Middle frontal gyrus (tissue), 1 donor: ENCODE measurements at regions not wholly inside any gene's neighbourhood (a gene's known extent, or its start where the extent isn't known, plus 50 kb on each side); places are given as distances from the start of the nearest gene placed in this dataset.

Source experiments
- DNase-seq: peaks from one replicate; pipeline ENCODE4 v3.0.0-alpha.2; 2015; ENCODE audit warnings: low spot score; ENCODE audit errors: extremely low spot score

- no peak for DNase-seq
These were observed 154.4 kb downstream of the TLR4 start for GRCh38 chr9:117858561-117858960.

DNA sequence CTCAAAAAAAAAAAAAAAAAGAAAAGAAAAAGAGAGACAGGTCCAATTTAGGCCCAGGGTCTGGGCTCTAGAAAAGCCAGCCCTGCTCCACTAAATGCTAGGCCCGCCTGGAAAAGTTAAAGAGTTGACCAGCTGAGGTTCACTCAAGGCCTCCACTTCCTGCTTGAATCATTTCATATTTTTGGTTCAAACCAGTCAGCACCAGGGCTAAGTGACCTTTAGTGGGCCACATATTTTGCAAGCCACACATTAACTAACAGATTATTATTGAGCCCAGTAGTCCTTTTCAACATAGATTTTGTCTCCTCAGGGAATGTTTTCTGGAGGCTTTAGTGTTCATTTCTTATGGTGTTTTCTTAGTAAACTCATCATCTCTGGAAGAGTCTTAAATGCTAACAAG, 156.6 kb downstream of the TLR4 start:
- no peak for DNase-seq

DNA sequence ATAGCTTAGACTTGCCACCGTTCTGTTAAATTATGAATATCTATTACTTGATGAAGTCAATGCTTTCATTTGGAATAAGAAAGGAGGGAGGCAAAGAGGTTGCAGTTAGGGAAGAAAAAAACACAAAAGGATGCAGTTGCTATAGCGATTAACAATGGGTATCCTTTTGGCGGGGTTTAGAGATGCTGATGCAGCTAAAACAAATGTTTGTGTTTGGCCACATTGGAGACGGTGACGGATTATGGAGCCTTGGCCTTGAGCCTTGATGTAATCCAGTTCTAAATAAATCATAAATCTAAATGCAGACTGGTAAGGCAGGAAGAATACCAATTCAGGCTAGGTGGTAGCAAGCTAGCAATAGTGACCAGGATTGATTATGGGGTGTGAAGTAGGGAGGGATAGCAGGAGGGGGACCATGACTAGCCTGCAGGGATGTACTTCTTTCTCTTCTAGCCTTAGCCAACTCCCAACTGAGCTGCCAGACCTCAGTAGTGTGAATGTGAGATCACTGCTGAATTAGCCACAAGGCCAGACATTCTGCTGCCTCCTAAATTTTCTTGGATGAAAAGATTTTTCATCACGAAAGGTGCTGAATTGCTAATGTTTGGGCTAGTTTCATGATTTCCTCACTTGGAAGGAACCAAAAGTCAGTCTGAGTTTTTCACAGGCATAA, 160.3 kb downstream of the TLR4 start:
- no peak for DNase-seq

DNA sequence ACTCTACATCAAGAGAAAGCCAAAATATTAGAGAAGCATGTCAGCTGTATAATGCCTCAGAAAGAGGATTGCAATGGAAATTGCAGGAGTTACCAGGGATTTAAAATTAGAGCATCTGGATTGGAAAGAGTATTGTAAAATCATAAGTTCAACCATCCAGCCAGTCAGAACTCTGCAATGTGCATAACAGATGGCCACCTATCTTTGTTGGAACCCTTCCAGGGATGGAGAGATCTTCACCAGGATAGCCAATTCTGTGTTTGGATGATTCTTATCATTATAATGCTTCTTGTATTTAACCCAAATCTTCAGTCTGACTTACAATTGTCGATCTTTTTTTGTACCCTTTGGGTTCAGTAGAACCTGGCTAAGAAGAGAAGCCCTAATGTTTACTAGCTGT, 164.4 kb downstream of the TLR4 start:
- no peak for DNase-seq

DNA sequence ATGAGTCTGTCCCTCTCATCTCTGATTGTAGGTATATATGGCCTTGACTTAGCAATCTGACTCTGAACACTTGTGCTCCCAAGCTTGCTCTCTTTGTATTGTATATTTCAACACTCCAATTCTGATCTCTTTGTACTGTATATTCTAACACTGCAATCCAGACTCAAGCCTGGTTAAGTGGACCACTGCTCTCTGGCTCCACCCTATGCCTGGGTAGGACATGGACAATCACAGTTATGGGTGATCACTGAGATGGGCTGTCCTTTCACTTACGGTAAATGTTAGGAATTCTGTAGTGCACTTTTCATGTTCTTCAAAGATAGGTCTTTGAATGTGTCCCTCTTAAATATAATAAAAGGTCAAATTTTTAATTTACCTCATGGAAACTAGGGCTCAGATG, 165.1 kb downstream of the TLR4 start:
- no peak for DNase-seq

- no peak for DNase-seq
These were observed 165.5 kb downstream of the TLR4 start for GRCh38 chr9:117869712-117870111.

DNA sequence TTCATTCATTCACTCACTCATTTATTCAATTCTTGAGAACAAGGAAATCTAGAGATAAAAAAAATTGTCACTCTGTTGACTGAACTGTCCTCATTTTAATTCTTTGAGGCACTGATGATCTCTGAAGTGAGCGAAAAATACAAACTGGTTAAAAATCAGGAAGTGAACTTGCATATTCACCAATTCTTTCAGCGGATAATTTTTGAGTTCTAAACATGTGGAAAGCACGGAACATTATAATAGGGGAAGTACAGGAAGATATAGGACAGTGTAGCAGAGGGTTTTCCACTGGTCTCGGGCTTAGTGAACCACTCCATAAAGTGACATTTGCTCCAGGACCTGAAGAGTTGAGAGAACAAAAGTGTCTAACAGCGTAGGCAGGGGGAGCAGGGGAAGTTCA, 169.5 kb downstream of the TLR4 start:
- DNase-seq = no peak

- DNase-seq = no peak
These were observed 171.7 kb downstream of the TLR4 start for GRCh38 chr9:117875886-117876285.

- no peak for DNase-seq
These were observed 178.0 kb downstream of the TLR4 start for GRCh38 chr9:117882171-117882570.

GRCh38 chr9:117886616-117887015, 182.4 kb downstream of the TLR4 start:
- DNase-seq = no peak

DNA sequence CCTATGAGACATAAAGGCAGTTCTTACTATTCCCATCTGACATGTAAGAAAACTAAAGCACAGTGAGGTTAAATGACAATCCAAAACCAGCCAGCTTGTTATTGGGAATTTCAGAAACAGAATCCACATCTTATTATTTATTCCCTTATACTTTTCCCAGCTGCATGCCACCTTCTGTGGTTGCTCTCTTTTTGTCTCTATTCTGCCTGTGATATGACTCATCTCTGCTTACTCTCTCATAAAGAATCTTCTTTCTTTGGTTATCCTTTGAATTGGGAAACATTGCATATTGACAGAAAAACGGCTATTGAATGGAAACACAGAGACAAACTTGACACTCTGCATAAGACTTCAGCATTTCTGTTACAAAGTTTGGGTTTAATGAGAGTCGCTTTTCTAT, 183.2 kb downstream of the TLR4 start:
- no peak for DNase-seq

DNA sequence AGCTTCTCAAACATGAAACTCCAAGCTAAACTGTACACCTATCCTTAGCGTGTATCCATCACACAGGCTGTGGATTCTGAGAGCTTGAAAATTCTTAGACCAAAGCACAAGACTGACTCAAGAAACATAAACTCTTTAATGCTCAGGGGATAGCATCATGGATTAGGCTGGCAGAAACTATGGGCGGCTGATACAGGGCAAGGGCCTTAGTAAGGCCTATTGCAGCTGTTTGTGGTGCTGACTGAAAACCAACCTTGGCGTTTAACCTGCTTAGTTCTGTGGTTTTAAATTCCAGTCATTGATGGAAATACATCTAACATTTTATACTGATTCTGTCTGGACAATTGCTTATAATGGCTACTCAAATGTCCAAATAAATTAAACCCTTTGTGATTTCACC, 183.7 kb downstream of the TLR4 start:
- no peak for DNase-seq

- DNase-seq = no peak
These were observed 199.2 kb downstream of the TLR4 start for GRCh38 chr9:117903453-117903852.

DNA sequence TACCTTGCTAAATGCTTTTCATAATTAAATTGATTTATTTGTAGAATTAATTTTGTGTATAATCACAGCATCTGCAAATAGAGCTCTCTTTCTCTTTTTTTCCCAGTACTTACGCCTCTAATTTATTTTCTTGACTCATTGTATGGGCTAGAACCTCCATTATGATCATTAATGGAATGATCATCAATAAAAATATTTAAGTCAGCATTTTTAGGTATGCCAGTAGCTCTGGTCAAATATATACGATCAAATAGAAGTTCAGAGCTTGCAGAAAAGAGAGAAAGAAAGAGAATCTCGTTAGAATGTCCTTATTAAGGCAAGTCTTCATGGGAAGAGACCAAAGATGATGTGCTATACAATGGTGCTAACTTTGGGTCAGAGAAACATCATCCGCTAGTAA, 202.6 kb downstream of the TLR4 start:
- DNase-seq = no peak

- DNase-seq = no peak
These were observed 203.2 kb downstream of the TLR4 start for GRCh38 chr9:117907420-117907819.

DNA sequence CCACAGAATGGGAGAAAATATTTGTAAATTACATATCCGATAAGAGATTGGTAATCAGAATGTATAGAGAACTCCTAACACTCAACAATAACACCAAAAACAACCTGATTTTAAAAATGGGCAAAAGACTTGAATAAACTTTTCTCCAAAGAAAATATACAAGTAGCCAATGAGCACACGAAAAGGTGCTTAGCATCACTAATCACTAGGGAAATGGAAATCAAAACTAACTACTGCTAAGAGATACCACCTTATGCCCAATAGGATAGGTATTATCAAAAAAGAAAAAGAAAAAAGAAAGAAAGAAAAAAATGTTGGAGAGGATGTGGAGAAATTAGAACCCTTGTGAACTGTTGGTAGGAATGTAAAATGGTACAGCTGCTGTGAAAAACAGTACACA, 212.1 kb downstream of the TLR4 start:
- DNase-seq = no peak

GRCh38 chr9:117917873-117918272, 213.7 kb downstream of the TLR4 start:
- no peak for DNase-seq

DNA sequence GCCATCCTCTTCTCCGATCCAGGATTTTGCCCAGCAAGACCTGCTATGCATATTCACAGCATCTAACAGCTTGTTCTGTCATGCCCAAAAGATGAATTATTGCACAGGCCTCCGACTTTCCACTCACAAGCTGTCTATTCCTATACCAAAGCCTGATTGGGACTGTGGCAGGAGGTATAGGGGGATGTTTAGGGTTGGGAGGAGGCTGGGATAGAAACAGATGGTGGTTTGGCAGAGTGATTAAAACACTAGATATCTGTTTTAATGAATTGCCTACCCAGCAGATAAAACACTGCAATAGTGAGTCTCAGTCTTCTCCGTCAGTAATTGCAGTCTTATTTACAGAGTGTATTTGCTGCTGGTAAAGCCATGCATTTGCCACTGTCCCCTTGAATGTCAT, 215.3 kb downstream of the TLR4 start:
- DNase-seq = no peak

GRCh38 chr9:117926031-117926658, 221.9 kb downstream of the TLR4 start:
- no peak for DNase-seq

- no peak for DNase-seq
These were observed 223.2 kb downstream of the TLR4 start for GRCh38 chr9:117927354-117927753.

- DNase-seq = no peak
These were observed 225.7 kb downstream of the TLR4 start for GRCh38 chr9:117929868-117930267.

GRCh38 chr9:117932585-117932984, 228.4 kb downstream of the TLR4 start:
- DNase-seq = no peak
